T-cell (primary cell): ENCODE measurements at regions not wholly inside any gene's neighbourhood (a gene's known extent, or its start where the extent isn't known, plus 50 kb on each side); places are given as distances from the start of the nearest gene placed in this dataset.

Experiments used
- ATAC-seq, 4 experiments: fragments of 200-7000 bp in 3 of 4; fragments of 150-1000 bp in 1 of 4; cut with Tn5 transposase; replicated peaks in 1 of 4; 1 replicate in 3 of 4; 2 replicates in 1 of 4; pipeline ENCODE4 v1.10.0; 2021; ENCODE audit warnings: moderate library complexity in 3 of 4, mild to moderate bottlenecking in 2 of 4, moderate number of reproducible peaks in 1 of 4
- CTCF ChIA-PET, 2 donors: fragments of 300-600 bp; sonication (Branson Sonifier 250); formaldehyde crosslinking; loops; one replicate each; lab custom pipeline; 2022; ENCODE audit warnings: antibody characterized with exemption in 2 of 2; lab: Charles Lee
- POLR2A ChIA-PET, 2 donors: fragments of 300-600 bp; sonication (Branson Sonifier 250); formaldehyde crosslinking; loops; one replicate each; lab custom pipeline; 2022; ENCODE audit warnings: antibody characterized with exemption in 2 of 2; lab: Charles Lee
- DNase-seq, 35 experiments: peaks; one replicate each; pipeline versions ENCODE4 v3.0.0 to v3.0.0-alpha.2; 2013 to 2023
- H3K27ac ChIP-seq: one replicate; pipeline ENCODE4 v1.5.1; 2013; ENCODE audit warnings: low read length
- H3K27me3 ChIP-seq, 2 experiments: replicated peaks in 1 of 2; 1 replicate in 1 of 2; 2 replicates in 1 of 2; pipeline versions ENCODE4 v1.6.1 to v1.7.0; 2013; ENCODE audit warnings: low read length in 1 of 2, mixed read lengths in 1 of 2; ENCODE audit not compliant: control insufficient read depth in 2 of 2, insufficient read depth in 2 of 2; ENCODE audit errors: extremely low read depth in 1 of 2
- H3K36me3 ChIP-seq, 2 donors: 1 replicate in 1 of 2; 2 replicates in 1 of 2; pipeline versions ENCODE4 v1.6.1 to v1.7.0; 2013; ENCODE audit warnings: low read length in 1 of 2; ENCODE audit not compliant: control insufficient read depth in 2 of 2, insufficient read depth in 1 of 2; ENCODE audit errors: extremely low read depth in 1 of 2
- H3K4me1 ChIP-seq, 2 experiments: 1 replicate in 1 of 2; 2 replicates in 1 of 2; pipeline versions ENCODE4 v1.6.1 to v1.7.0; 2013; ENCODE audit warnings: low read length in 2 of 2, mixed read lengths in 1 of 2; ENCODE audit not compliant: insufficient read depth in 2 of 2, control insufficient read depth in 1 of 2; ENCODE audit errors: extremely low read depth in 1 of 2
- H3K4me3 ChIP-seq, 2 donors: 1 replicate in 1 of 2; 2 replicates in 1 of 2; pipeline versions ENCODE4 v1.5.1 to v1.7.0; 2013; ENCODE audit warnings: mild to moderate bottlenecking in 2 of 2, low read length in 1 of 2, moderate library complexity in 1 of 2; ENCODE audit not compliant: control insufficient read depth in 1 of 2; ENCODE audit errors: extremely low read depth in 1 of 2
- H3K9me3 ChIP-seq: 2 replicates; pipeline ENCODE4 v1.7.0; 2013
- H3K27ac Mint-ChIP-seq, 2 donors: one replicate each; pipeline ENCODE4 v1.8.0; 2020 to 2021; ENCODE audit warnings: mild to moderate bottlenecking in 2 of 2, mixed read lengths in 2 of 2
- H3K27me3 Mint-ChIP-seq, 2 donors: one replicate each; pipeline ENCODE4 v1.8.0; 2021 to 2022; ENCODE audit warnings: mixed read lengths in 2 of 2
- H3K36me3 Mint-ChIP-seq: one replicate; pipeline ENCODE4 v1.8.0; 2021; ENCODE audit warnings: mixed read lengths
- H3K4me1 Mint-ChIP-seq, 3 donors: one replicate each; pipeline ENCODE4 v1.8.0; 2020 to 2022; ENCODE audit warnings: mixed read lengths in 3 of 3, mild to moderate bottlenecking in 1 of 3
- H3K4me3 Mint-ChIP-seq, 3 donors: one replicate each; pipeline ENCODE4 v1.8.0; 2020 to 2022; ENCODE audit warnings: mild to moderate bottlenecking in 3 of 3, mixed read lengths in 3 of 3, moderate library complexity in 3 of 3
- H3K9me3 Mint-ChIP-seq, 3 donors: one replicate each; pipeline ENCODE4 v1.8.0; 2020 to 2022; ENCODE audit warnings: mixed read lengths in 3 of 3
- WGBS: methylation state at CpG from one replicate; pipeline ENCODE4 v1.1.5; 2013; ENCODE audit warnings: missing lambda C conversion rate; ENCODE audit not compliant: insufficient coverage; 5-methylcytosine and 5-hydroxymethylcytosine counted together

- WGBS, result 0% methylated on average over 2 of the region's 5 CpGs
- ChIA-PET CTCF (interaction anchor here in 1 of 2 donors (0.6 to 0.9 kb wide), 2 partner anchors 296 to 808 kb away, joined by 3 to 4 read pairs; no protein-coding TSS in a partner anchor), POLR2A (no interaction called here)
- no peak for ATAC-seq
- Mint-ChIP-seq H3K4me3 (no peak overlapping the region), H3K27me3 (peaks cover 0 to 3% of the 10 kb centered on the region in 2 donors), H3K27ac (no peak overlapping the region), H3K9me3 (no peaks in the 10 kb centered on the region), H3K36me3 (no peaks in the 10 kb centered on the region), H3K4me1 (no peaks in the 10 kb centered on the region)
- Histone ChIP-seq H3K27ac (no peak overlapping the region), H3K36me3 (no peaks in the 10 kb centered on the region), H3K4me3 (no peak overlapping the region), H3K4me1 (no peaks in the 10 kb centered on the region), H3K27me3 (no peaks in the 10 kb centered on the region), H3K9me3 (no peaks in the 10 kb centered on the region)
- DNase-seq, result no peak
Observed at GRCh38 chr5:163696579-163696887, 191.1 kb downstream of the MAT2B start.

DNA sequence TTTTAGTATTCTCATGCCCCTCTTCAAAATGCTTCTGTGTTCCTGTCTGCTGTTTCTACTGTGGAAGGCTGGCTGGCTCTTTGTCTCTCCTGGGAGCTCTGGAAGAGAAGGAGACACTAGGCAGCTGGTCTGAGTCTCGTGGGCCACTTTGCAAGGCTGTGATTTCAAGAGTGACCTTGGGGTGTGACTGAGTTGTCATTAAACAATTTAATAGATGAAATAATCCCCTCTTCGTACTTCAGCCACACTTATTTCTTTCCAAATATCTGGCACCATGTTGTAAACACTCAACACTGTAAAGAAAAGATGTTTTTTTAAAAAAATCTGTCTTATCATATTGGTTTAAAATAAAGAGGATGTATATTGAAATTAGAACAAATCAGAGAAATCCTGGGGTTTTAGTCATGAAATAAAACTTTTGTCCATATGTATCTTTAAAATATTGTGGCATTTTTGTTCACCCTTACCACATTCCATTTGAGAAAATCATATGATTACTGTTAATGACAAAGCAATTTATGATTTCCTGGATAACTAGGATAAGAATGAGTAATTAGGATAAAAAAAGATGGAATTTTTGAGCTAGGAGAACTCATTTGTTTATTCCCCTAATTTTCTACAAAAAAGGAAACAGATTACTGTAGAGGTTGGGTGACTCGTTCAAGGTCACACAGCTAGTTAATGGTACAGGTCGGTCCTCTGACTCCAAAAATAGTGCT, 200.8 kb downstream of the MAT2B start:
- Histone ChIP-seq H3K4me3 (no peak overlapping the region), H3K27me3 (no peaks in the 10 kb centered on the region), H3K27ac (no peak overlapping the region), H3K36me3 (no peaks in the 10 kb centered on the region), H3K9me3 (no peaks in the 10 kb centered on the region), H3K4me1 (no peaks in the 10 kb centered on the region)
- WGBS, result 71% methylated on average over 1 of the region's 4 CpGs
- ChIA-PET POLR2A (no interaction called here), CTCF (no interaction called here)
- DNase-seq (no peak), ATAC-seq (no peak)
- Mint-ChIP-seq H3K36me3 (no peaks in the 10 kb centered on the region), H3K4me3 (no peak overlapping the region), H3K27ac (no peak overlapping the region), H3K4me1 (no peaks in the 10 kb centered on the region), H3K27me3 (no peaks in the 10 kb centered on the region), H3K9me3 (no peaks in the 10 kb centered on the region)

GRCh38 chr5:163712011-163712410, 206.6 kb downstream of the MAT2B start:
- H3K27me3 Mint-ChIP-seq, result no peaks in the 10 kb centered on the region
- no peak for ATAC-seq
- H3K4me3 ChIP-seq, result no peak overlapping the region
- H3K27ac ChIP-seq, result no peak overlapping the region
- H3K9me3 Mint-ChIP-seq, result peaks cover 0 to 10% (median 7%) of the 10 kb centered on the region in 3 donors
- H3K4me1 ChIP-seq, result no peaks in the 10 kb centered on the region
- ChIA-PET CTCF (no interaction called here), POLR2A (no interaction called here)
- no peaks in the 10 kb centered on the region for H3K36me3 ChIP-seq
- DNase-seq, result no peak
- no peaks in the 10 kb centered on the region for H3K4me1 Mint-ChIP-seq
- no peak overlapping the region for H3K4me3 Mint-ChIP-seq
- no peaks in the 10 kb centered on the region for H3K27me3 ChIP-seq
- H3K9me3 ChIP-seq, result no peaks in the 10 kb centered on the region
- H3K27ac Mint-ChIP-seq, result no peak overlapping the region
- H3K36me3 Mint-ChIP-seq, result no peaks in the 10 kb centered on the region

DNA sequence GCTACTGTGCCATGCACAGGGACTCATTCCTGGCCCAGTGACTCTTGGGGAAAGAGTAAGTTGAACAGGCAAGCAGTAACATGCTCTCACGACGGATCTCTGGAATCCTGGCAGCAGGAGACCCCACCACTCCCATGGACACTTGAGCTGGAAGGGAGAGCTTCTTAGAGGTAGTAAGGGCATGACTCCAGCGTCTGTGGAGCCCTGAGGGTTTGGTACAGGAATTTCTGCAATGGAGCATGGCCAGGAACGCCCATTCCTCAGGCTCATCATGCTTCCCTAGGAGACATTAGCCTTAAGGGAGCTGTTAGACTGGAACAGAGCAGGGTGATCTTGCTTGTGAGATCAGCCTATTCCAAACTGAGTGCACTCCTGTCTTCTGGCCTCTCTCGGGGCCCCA, 212.9 kb downstream of the MAT2B start:
- H3K27me3 ChIP-seq, result no peaks in the 10 kb centered on the region
- POLR2A ChIA-PET, result no interaction called here
- Mint-ChIP-seq H3K27me3 (no peaks in the 10 kb centered on the region), H3K4me1 (no peaks in the 10 kb centered on the region), H3K9me3 (peaks cover 0 to 10% (median 7%) of the 10 kb centered on the region in 3 donors), H3K36me3 (no peaks in the 10 kb centered on the region), H3K4me3 (no peak overlapping the region), H3K27ac (no peak overlapping the region)
- H3K4me1 ChIP-seq, result no peaks in the 10 kb centered on the region
- CTCF ChIA-PET, result interaction anchor here in 1 of 2 donors (0.6 kb wide), 1 partner anchor 49 kb away, joined by 3 read pairs; no protein-coding TSS in a partner anchor
- no peak for ATAC-seq
- no peaks in the 10 kb centered on the region for H3K36me3 ChIP-seq
- WGBS, result 30% methylated on average over 4 of the region's 5 CpGs
- no peak for DNase-seq
- no peak overlapping the region for H3K27ac ChIP-seq
- H3K9me3 ChIP-seq, result no peaks in the 10 kb centered on the region
- H3K4me3 ChIP-seq, result no peak overlapping the region

GRCh38 chr5:163724305-163724704, 218.9 kb downstream of the MAT2B start:
- ChIA-PET POLR2A (no interaction called here), CTCF (no interaction called here)
- Mint-ChIP-seq H3K27me3 (no peaks in the 10 kb centered on the region), H3K4me1 (peaks cover 0 to 2% (median 0%) of the 10 kb centered on the region in 3 donors), H3K27ac (no peak overlapping the region), H3K36me3 (no peaks in the 10 kb centered on the region), H3K9me3 (peaks cover 0 to 11% (median 7%) of the 10 kb centered on the region in 3 donors), H3K4me3 (no peak overlapping the region)
- ATAC-seq, result no peak
- Histone ChIP-seq H3K36me3 (no peaks in the 10 kb centered on the region), H3K27me3 (no peaks in the 10 kb centered on the region), H3K27ac (no peak overlapping the region), H3K4me3 (no peak overlapping the region), H3K9me3 (no peaks in the 10 kb centered on the region), H3K4me1 (no peaks in the 10 kb centered on the region)
- WGBS, result no CpG with 5 or more reads among the region's 3 CpGs
- no peak for DNase-seq

- POLR2A ChIA-PET, result no interaction called here
- Mint-ChIP-seq H3K27me3 (no peaks in the 10 kb centered on the region), H3K9me3 (peaks cover 0 to 11% (median 7%) of the 10 kb centered on the region in 3 donors), H3K27ac (no peak overlapping the region), H3K4me3 (no peak overlapping the region), H3K36me3 (no peaks in the 10 kb centered on the region), H3K4me1 (peaks cover 0 to 2% (median 0%) of the 10 kb centered on the region in 3 donors)
- Histone ChIP-seq H3K9me3 (no peaks in the 10 kb centered on the region), H3K4me3 (no peak overlapping the region), H3K36me3 (no peaks in the 10 kb centered on the region), H3K27me3 (no peaks in the 10 kb centered on the region), H3K4me1 (no peaks in the 10 kb centered on the region), H3K27ac (no peak overlapping the region)
- ATAC-seq (no peak), DNase-seq (no peak)
- CTCF ChIA-PET, result no interaction called here
- 44% methylated on average over 1 of the region's 4 CpGs for WGBS
Observed at GRCh38 chr5:163727028-163727427, 221.6 kb downstream of the MAT2B start.
